OCI-LY7 (cell line): ENCODE measurements at regions not wholly inside any gene's neighbourhood (a gene's known extent, or its start where the extent isn't known, plus 50 kb on each side); places are given as distances from the start of the nearest gene placed in this dataset.

ENCODE experiments used
- BruUV-seq: library from RNA; stranded (reverse); fragments of 400-500 nt; replicated peaks from 2 replicates; lab custom pipeline; 2021; lab: Mats Ljungman, UMichigan
- CTCF ChIA-PET: fragments of 300-600 bp; sonication (Branson Sonifier 250); formaldehyde crosslinking; loops from one replicate; lab custom pipeline; 2022; ENCODE audit warnings: antibody characterized with exemption; ENCODE audit not compliant: unreplicated experiment; lab: Charles Lee
- POLR2A ChIA-PET: fragments of 300-600 bp; sonication (Branson Sonifier 250); formaldehyde crosslinking; loops from one replicate; lab custom pipeline; 2022; ENCODE audit warnings: antibody characterized with exemption; lab: Charles Lee
- DNase-seq: peaks from one replicate; pipeline ENCODE4 v3.0.0-alpha.2; 2015; ENCODE audit warnings: low spot score
- H2AFZ ChIP-seq: fragments of 200-600 bp; sonication (generic), shearing (Covaris generic); 2 replicates; pipeline ENCODE4 v1.6.1; 2014; ENCODE audit warnings: mild to moderate bottlenecking, antibody characterized with exemption, low read length, moderate library complexity
- H3K27ac ChIP-seq: fragments of 200-600 bp; sonication (generic); 2 replicates; pipeline ENCODE4 v1.5.1; 2014; ENCODE audit warnings: mixed run types, low read depth, mild to moderate bottlenecking, moderate library complexity, low read length, inconsistent platforms; ENCODE audit not compliant: poor library complexity, severe bottlenecking
- H3K36me3 ChIP-seq: fragments of 200-600 bp; sonication (generic); 2 replicates; pipeline ENCODE4 v1.6.1; 2014; ENCODE audit warnings: mild to moderate bottlenecking, antibody characterized with exemption, low read length, moderate library complexity, mixed read lengths; ENCODE audit not compliant: insufficient read depth
- H3K4me1 ChIP-seq: fragments of 200-600 bp; sonication (generic); 2 replicates; pipeline ENCODE4 v1.5.1; 2014; ENCODE audit warnings: mild to moderate bottlenecking, low read length; ENCODE audit not compliant: insufficient read depth, poor library complexity, severe bottlenecking
- H3K4me2 ChIP-seq: fragments of 200-600 bp; sonication (generic); 2 replicates; pipeline ENCODE4 v1.6.1; 2014; ENCODE audit warnings: mild to moderate bottlenecking, low read length
- H3K4me3 ChIP-seq: fragments of 200-600 bp; sonication (generic); 2 replicates; pipeline ENCODE4 v1.5.1; 2014; ENCODE audit warnings: mild to moderate bottlenecking, low read depth, low read length; ENCODE audit not compliant: poor library complexity, severe bottlenecking
- H3K79me2 ChIP-seq: fragments of 200-600 bp; sonication (generic); 2 replicates; pipeline ENCODE4 v1.6.1; 2016; ENCODE audit warnings: low read depth, mild to moderate bottlenecking, low read length, moderate library complexity, mixed read lengths; ENCODE audit not compliant: insufficient read depth
- H3K9me2 ChIP-seq: fragments of 200-600 bp; sonication (generic); 2 replicates; pipeline ENCODE4 v1.6.1; 2016; ENCODE audit warnings: mild to moderate bottlenecking, low read length, mixed read lengths; ENCODE audit not compliant: insufficient read depth
- H3K9me3 ChIP-seq: fragments of 200-600 bp; sonication (generic); 2 replicates; pipeline ENCODE4 v1.6.1; 2014; ENCODE audit warnings: mild to moderate bottlenecking, mixed run types, low read length, mixed read lengths
- H4K20me1 ChIP-seq: fragments of 200-600 bp; sonication (generic); 2 replicates; pipeline ENCODE4 v1.6.1; 2014; ENCODE audit warnings: mild to moderate bottlenecking, antibody characterized with exemption, low read length, moderate library complexity, mixed read lengths; ENCODE audit not compliant: insufficient read depth
- EZH2phosphoT487 ChIP-seq: fragments of 200-600 bp; sonication (generic); IDR thresholded peaks from 2 replicates; pipeline ENCODE4 v1.6.1; 2018; ENCODE audit warnings: low read depth, borderline replicate concordance, mild to moderate bottlenecking, mixed run types, antibody characterized with exemption, low read length, moderate library complexity, mixed read lengths
- intact Hi-C: fragments of 100-400 bp; cut with micrococcal nuclease; formaldehyde crosslinking; loops from one replicate; pipeline ENCODE4 v1.10.0; 2022; ENCODE audit not compliant: unreplicated experiment
- TF ChIP-seq, protein P1 (sequence below): fragments of 200-600 bp; sonication (generic); conservative IDR thresholded peaks from 2 replicates; pipeline ENCODE4 v1.5.1; 2014; ENCODE audit warnings: mild to moderate bottlenecking, antibody characterized with exemption, low read length, moderate library complexity, mixed read lengths

DNA sequence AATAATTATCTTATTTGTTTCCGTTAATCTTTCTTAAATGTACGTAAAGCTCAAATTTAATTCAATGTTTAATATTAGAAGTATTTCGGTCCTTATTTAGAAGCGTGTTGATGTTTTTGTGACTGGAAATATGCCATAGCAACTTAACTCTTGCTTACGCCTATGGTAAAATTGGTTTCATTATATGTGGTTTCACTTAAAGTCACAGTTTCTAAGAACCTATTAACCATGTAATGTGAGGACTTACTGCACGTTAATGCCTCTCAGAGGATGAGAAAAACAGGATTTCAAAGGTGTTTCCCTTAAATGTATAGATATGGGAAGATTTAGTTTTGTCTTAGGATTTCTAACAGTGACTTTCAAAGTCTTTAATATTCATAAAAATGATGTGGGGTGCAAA lies 206.4 kb upstream of the IL15 start:
- ChIA-PET CTCF (no interaction called here), POLR2A (interaction anchor here (0.5 to 0.6 kb wide), 2 partner anchors 39 to 217 kb away, joined by 4 to 5 read pairs; no protein-coding TSS in a partner anchor)
- H3K4me1 ChIP-seq, result no peaks in the 10 kb centered on the region
- intact Hi-C loops, result no loop called here
- no peak for TF ChIP-seq EZH2phosphoT487
- TF ChIP-seq, protein P1, sequence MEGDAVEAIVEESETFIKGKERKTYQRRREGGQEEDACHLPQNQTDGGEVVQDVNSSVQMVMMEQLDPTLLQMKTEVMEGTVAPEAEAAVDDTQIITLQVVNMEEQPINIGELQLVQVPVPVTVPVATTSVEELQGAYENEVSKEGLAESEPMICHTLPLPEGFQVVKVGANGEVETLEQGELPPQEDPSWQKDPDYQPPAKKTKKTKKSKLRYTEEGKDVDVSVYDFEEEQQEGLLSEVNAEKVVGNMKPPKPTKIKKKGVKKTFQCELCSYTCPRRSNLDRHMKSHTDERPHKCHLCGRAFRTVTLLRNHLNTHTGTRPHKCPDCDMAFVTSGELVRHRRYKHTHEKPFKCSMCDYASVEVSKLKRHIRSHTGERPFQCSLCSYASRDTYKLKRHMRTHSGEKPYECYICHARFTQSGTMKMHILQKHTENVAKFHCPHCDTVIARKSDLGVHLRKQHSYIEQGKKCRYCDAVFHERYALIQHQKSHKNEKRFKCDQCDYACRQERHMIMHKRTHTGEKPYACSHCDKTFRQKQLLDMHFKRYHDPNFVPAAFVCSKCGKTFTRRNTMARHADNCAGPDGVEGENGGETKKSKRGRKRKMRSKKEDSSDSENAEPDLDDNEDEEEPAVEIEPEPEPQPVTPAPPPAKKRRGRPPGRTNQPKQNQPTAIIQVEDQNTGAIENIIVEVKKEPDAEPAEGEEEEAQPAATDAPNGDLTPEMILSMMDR, result no peak
- no peaks in the 10 kb centered on the region for H3K9me2 ChIP-seq
- no peaks in the 10 kb centered on the region for H4K20me1 ChIP-seq
- no peak overlapping the region for H3K4me2 ChIP-seq
- no peaks in the 10 kb centered on the region for H3K9me3 ChIP-seq
- H3K4me3 ChIP-seq, result no peak overlapping the region
- no peak overlapping the region for H3K27ac ChIP-seq
- no peak overlapping the region for H2AFZ ChIP-seq
- H3K36me3 ChIP-seq, result no peaks in the 10 kb centered on the region
- H3K79me2 ChIP-seq, result no peaks in the 10 kb centered on the region
- BruUV-seq, result no TSS peak
- no peak for DNase-seq

DNA sequence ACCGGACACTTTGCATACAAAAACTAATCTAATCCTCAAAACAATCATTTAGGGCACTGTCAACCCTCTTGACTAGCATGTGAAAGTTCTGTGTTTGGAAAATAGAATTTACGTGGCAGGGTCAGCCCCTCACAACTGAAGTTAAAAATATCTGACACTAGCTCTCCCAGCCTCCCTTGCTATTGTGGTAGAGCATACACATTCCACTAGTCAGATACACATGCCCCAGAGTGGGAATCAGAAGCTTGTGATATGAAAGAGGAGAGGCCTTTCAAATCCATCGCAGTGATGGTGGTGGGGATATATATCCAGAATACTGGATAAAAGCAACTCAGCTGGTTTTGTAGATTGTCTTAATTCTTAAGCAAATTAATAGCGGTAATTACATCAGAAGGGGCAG lies 205.7 kb upstream of the IL15 start:
- Histone ChIP-seq H4K20me1 (no peaks in the 10 kb centered on the region), H2AFZ (no peak overlapping the region), H3K4me2 (no peak overlapping the region), H3K9me3 (no peaks in the 10 kb centered on the region), H3K4me1 (no peaks in the 10 kb centered on the region), H3K36me3 (no peaks in the 10 kb centered on the region), H3K4me3 (no peak overlapping the region), H3K9me2 (no peaks in the 10 kb centered on the region), H3K27ac (no peak overlapping the region), H3K79me2 (no peaks in the 10 kb centered on the region)
- POLR2A ChIA-PET, result interaction anchor here (0.6 kb wide), 1 partner anchor 23 kb away, joined by 3 read pairs; no protein-coding TSS in a partner anchor
- TF ChIP-seq, protein P1, result no peak
- no peak for TF ChIP-seq EZH2phosphoT487
- DNase-seq, result no peak
- BruUV-seq, result no TSS peak
- intact Hi-C loops, result no loop called here
- CTCF ChIA-PET, result no interaction called here

DNA sequence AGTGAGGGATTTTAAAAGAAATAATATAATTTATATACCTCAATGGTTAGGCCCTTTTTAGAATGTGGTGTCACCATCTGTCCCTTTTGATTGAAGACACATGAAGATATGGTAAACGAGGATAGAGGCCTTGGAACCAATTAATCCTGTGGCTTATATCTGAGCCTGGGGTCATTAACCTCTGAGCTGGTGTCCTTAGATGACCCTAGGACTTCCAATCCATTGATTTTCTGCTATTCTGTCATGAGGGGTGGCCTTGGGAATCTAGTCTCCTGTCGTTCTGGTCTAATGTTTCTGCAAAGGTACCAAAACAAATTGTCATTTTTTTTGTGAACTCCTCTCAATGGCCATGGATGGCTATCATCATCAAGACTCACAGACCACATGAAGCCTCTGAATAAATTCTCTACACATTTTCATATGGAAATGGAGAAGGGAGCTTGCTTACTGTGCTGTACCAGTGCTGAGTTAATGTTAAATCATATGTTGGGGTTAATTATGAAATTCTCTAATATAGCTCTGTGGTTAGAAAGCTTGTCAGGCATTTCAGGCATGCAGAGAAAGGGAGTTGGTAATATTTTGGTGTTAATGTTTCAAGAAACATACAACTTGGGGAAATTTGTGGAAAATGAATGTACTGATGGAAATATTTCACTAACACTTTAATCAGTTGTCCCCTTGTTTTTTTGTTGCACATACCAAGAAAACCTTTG lies 204.2 kb upstream of the IL15 start:
- TF ChIP-seq, protein P1, result no peak
- TF ChIP-seq EZH2phosphoT487, result no peak
- H3K4me3 ChIP-seq, result no peak overlapping the region
- no peak overlapping the region for H3K4me2 ChIP-seq
- no peak for DNase-seq
- no peaks in the 10 kb centered on the region for H4K20me1 ChIP-seq
- H2AFZ ChIP-seq, result no peak overlapping the region
- no peaks in the 10 kb centered on the region for H3K79me2 ChIP-seq
- no peaks in the 10 kb centered on the region for H3K9me2 ChIP-seq
- no peaks in the 10 kb centered on the region for H3K4me1 ChIP-seq
- POLR2A ChIA-PET, result no interaction called here
- no peaks in the 10 kb centered on the region for H3K36me3 ChIP-seq
- H3K9me3 ChIP-seq, result no peaks in the 10 kb centered on the region
- no peak overlapping the region for H3K27ac ChIP-seq
- CTCF ChIA-PET, result no interaction called here
- intact Hi-C loops, result no loop called here
- BruUV-seq, result no TSS peak
